Liver (tissue), 8 donors: ENCODE measurements at regions not wholly inside any gene's neighbourhood (a gene's known extent, or its start where the extent isn't known, plus 50 kb on each side); places are given as distances from the start of the nearest gene placed in this dataset.

Experiments used
- DNase-seq: peaks from one replicate; pipeline ENCODE4 v3.0.0-alpha.2; 2017; ENCODE audit warnings: low spot score
- H3K27ac ChIP-seq, 2 donors: one replicate each; pipeline ENCODE4 v1.7.0; 2013; ENCODE audit warnings: inconsistent platforms in 2 of 2, low read length in 2 of 2, control low read depth in 1 of 2, low read depth in 1 of 2, mild to moderate bottlenecking in 1 of 2
- H3K27me3 ChIP-seq, 4 donors: one replicate each; pipeline versions ENCODE4 v1.6.1 to v1.7.0; 2013; ENCODE audit warnings: low read length in 3 of 4, inconsistent platforms in 1 of 4, mild to moderate bottlenecking in 1 of 4, moderate library complexity in 1 of 4; ENCODE audit not compliant: control insufficient read depth in 4 of 4, insufficient read depth in 4 of 4
- H3K36me3 ChIP-seq, 4 donors: one replicate each; pipeline versions ENCODE4 v1.6.1 to v1.7.0; 2013; ENCODE audit warnings: low read length in 3 of 4, mild to moderate bottlenecking in 3 of 4, low read depth in 1 of 4, moderate library complexity in 1 of 4; ENCODE audit not compliant: control insufficient read depth in 4 of 4, insufficient read depth in 3 of 4
- H3K4me1 ChIP-seq, 4 donors: one replicate each; pipeline versions ENCODE4 v1.6.1 to v1.7.0; 2013; ENCODE audit warnings: low read length in 3 of 4, mild to moderate bottlenecking in 3 of 4, moderate library complexity in 1 of 4; ENCODE audit not compliant: control insufficient read depth in 4 of 4, insufficient read depth in 4 of 4
- H3K4me3 ChIP-seq, 3 donors: one replicate each; pipeline versions ENCODE4 v1.6.1 to v1.7.0; 2013; ENCODE audit warnings: low read length in 3 of 3, control low read depth in 1 of 3, low read depth in 1 of 3, mild to moderate bottlenecking in 1 of 3
- H3K9ac ChIP-seq, 2 donors: one replicate each; pipeline ENCODE4 v1.7.0; 2013; ENCODE audit warnings: low read length in 2 of 2, mild to moderate bottlenecking in 2 of 2, moderate library complexity in 2 of 2, control low read depth in 1 of 2, low read depth in 1 of 2
- H3K9me3 ChIP-seq, 4 donors: one replicate each; pipeline versions ENCODE4 v1.6.1 to v1.7.0; 2013; ENCODE audit warnings: low read length in 3 of 4; ENCODE audit not compliant: control insufficient read depth in 4 of 4
- CTCF ChIP-seq: fragments of 150-350 bp; IDR thresholded peaks from 2 replicates; pipeline ENCODE4 v1.5.1; 2017; ENCODE audit warnings: improper control_type of control experiment, low read depth, low read length; ENCODE audit not compliant: missing input control
- EGR1 ChIP-seq, 2 donors: IDR thresholded peaks; 2 replicates each; pipeline ENCODE4 v1.6.1; 2016 to 2018; ENCODE audit warnings: antibody characterized with exemption in 2 of 2, low read depth in 2 of 2
- FOXA1 ChIP-seq: IDR thresholded peaks from 2 replicates; pipeline ENCODE4 v1.6.1; 2016; ENCODE audit warnings: antibody characterized with exemption
- FOXA2 ChIP-seq: IDR thresholded peaks from 2 replicates; pipeline ENCODE4 v1.6.1; 2016; ENCODE audit warnings: antibody characterized with exemption
- GABPA ChIP-seq, 2 donors: IDR thresholded peaks in 1 of 2; conservative IDR thresholded peaks in 1 of 2; 2 replicates each; pipeline ENCODE4 v1.6.1; 2016; ENCODE audit warnings: antibody characterized with exemption in 2 of 2, mild to moderate bottlenecking in 1 of 2, moderate library complexity in 1 of 2
- HNF4A ChIP-seq, 2 donors: conservative IDR thresholded peaks; 2 replicates each; pipeline ENCODE4 v1.6.1; 2016; ENCODE audit warnings: antibody characterized with exemption in 2 of 2, mild to moderate bottlenecking in 2 of 2
- HNF4G ChIP-seq: IDR thresholded peaks from 2 replicates; pipeline ENCODE4 v1.6.1; 2016; ENCODE audit warnings: antibody characterized with exemption
- JUND ChIP-seq, 2 donors: IDR thresholded peaks; 2 replicates each; pipeline ENCODE4 v1.6.1; 2016; ENCODE audit warnings: antibody characterized with exemption in 2 of 2
- NR2F2 ChIP-seq: IDR thresholded peaks from 2 replicates; pipeline ENCODE4 v1.6.1; 2016; ENCODE audit warnings: antibody characterized with exemption
- RAD21 ChIP-seq, 2 donors: IDR thresholded peaks; 2 replicates each; pipeline ENCODE4 v1.6.1; 2016; ENCODE audit warnings: antibody characterized with exemption in 2 of 2, mild to moderate bottlenecking in 2 of 2
- RXRA ChIP-seq, 2 donors: IDR thresholded peaks; 2 replicates each; pipeline ENCODE4 v1.6.1; 2017 to 2018; ENCODE audit warnings: antibody characterized with exemption in 2 of 2, mild to moderate bottlenecking in 1 of 2
- SP1 ChIP-seq: IDR thresholded peaks from 2 replicates; pipeline ENCODE4 v1.6.1; 2018; ENCODE audit warnings: antibody characterized with exemption, mild to moderate bottlenecking
- TAF1 ChIP-seq: conservative IDR thresholded peaks from 2 replicates; pipeline ENCODE4 v1.6.1; 2016; ENCODE audit warnings: antibody characterized with exemption, mild to moderate bottlenecking
- YY1 ChIP-seq: IDR thresholded peaks from 2 replicates; pipeline ENCODE4 v1.6.1; 2016; ENCODE audit warnings: antibody characterized with exemption, mild to moderate bottlenecking
- WGBS: extraction: QIAGEN DNeasy Blood & Tissue Kit; methylation state at CpG from one replicate; pipeline ENCODE4 v1.1.7; 2013; 5-methylcytosine and 5-hydroxymethylcytosine counted together
- TF ChIP-seq, protein P1 (sequence below): IDR thresholded peaks from 2 replicates; pipeline ENCODE4 v1.6.1; 2016; ENCODE audit warnings: antibody characterized with exemption, mild to moderate bottlenecking
- TF ChIP-seq, protein P2 (sequence below): IDR thresholded peaks from 2 replicates; pipeline ENCODE4 v1.6.1; 2016; ENCODE audit warnings: antibody characterized with exemption
- TF ChIP-seq, protein P3 (sequence below): IDR thresholded peaks from 2 replicates; pipeline ENCODE4 v1.6.1; 2016; ENCODE audit warnings: antibody characterized with exemption
- TF ChIP-seq, protein P4 (sequence below): IDR thresholded peaks from 2 replicates; pipeline ENCODE4 v1.6.1; 2016; ENCODE audit warnings: antibody characterized with exemption
- donor health status: healthy.
- donor health status: healthy.
- donor health status: healthy.
- donor health status: healthy.
- donor health status: healthy.

- H3K9me3 ChIP-seq = no peaks in the 10 kb centered on the region
- H3K9ac ChIP-seq = no peak overlapping the region
- H3K27ac ChIP-seq = no peak overlapping the region
- peaks cover 0 to 6% (median 0%) of the 10 kb centered on the region in 4 donors for H3K4me1 ChIP-seq
- no peak for DNase-seq
- TF ChIP-seq EGR1 (IDR thresholded peaks at IDR 0.05; ENCODE audit: low read depth in 2 of 2) = no peak
- TF ChIP-seq, protein P1, sequence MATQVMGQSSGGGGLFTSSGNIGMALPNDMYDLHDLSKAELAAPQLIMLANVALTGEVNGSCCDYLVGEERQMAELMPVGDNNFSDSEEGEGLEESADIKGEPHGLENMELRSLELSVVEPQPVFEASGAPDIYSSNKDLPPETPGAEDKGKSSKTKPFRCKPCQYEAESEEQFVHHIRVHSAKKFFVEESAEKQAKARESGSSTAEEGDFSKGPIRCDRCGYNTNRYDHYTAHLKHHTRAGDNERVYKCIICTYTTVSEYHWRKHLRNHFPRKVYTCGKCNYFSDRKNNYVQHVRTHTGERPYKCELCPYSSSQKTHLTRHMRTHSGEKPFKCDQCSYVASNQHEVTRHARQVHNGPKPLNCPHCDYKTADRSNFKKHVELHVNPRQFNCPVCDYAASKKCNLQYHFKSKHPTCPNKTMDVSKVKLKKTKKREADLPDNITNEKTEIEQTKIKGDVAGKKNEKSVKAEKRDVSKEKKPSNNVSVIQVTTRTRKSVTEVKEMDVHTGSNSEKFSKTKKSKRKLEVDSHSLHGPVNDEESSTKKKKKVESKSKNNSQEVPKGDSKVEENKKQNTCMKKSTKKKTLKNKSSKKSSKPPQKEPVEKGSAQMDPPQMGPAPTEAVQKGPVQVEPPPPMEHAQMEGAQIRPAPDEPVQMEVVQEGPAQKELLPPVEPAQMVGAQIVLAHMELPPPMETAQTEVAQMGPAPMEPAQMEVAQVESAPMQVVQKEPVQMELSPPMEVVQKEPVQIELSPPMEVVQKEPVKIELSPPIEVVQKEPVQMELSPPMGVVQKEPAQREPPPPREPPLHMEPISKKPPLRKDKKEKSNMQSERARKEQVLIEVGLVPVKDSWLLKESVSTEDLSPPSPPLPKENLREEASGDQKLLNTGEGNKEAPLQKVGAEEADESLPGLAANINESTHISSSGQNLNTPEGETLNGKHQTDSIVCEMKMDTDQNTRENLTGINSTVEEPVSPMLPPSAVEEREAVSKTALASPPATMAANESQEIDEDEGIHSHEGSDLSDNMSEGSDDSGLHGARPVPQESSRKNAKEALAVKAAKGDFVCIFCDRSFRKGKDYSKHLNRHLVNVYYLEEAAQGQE = no peak
- TF ChIP-seq FOXA1 = no peak
- TF ChIP-seq, protein P2, sequence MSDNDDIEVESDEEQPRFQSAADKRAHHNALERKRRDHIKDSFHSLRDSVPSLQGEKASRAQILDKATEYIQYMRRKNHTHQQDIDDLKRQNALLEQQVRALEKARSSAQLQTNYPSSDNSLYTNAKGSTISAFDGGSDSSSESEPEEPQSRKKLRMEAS = no peak
- no peak for TF ChIP-seq JUND (IDR thresholded peaks at IDR 0.05)
- TF ChIP-seq, protein P3, sequence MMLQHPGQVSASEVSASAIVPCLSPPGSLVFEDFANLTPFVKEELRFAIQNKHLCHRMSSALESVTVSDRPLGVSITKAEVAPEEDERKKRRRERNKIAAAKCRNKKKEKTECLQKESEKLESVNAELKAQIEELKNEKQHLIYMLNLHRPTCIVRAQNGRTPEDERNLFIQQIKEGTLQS = no peak
- no peak for TF ChIP-seq NR2F2
- no peak for TF ChIP-seq FOXA2
- TF ChIP-seq CTCF = no peak
- no peak for TF ChIP-seq TAF1
- TF ChIP-seq, protein P4, sequence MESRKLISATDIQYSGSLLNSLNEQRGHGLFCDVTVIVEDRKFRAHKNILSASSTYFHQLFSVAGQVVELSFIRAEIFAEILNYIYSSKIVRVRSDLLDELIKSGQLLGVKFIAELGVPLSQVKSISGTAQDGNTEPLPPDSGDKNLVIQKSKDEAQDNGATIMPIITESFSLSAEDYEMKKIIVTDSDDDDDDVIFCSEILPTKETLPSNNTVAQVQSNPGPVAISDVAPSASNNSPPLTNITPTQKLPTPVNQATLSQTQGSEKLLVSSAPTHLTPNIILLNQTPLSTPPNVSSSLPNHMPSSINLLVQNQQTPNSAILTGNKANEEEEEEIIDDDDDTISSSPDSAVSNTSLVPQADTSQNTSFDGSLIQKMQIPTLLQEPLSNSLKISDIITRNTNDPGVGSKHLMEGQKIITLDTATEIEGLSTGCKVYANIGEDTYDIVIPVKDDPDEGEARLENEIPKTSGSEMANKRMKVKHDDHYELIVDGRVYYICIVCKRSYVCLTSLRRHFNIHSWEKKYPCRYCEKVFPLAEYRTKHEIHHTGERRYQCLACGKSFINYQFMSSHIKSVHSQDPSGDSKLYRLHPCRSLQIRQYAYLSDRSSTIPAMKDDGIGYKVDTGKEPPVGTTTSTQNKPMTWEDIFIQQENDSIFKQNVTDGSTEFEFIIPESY = no peak
- no peak for TF ChIP-seq HNF4G
- no peak for TF ChIP-seq HNF4A (conservative IDR thresholded peaks at IDR 0.05)
- TF ChIP-seq RXRA (IDR thresholded peaks at IDR 0.05) = no peak
- TF ChIP-seq SP1 = no peak
- no peak for TF ChIP-seq RAD21 (IDR thresholded peaks at IDR 0.05)
- no peak for TF ChIP-seq GABPA (IDR thresholded peaks at IDR 0.05 in 1 of 2, conservative IDR thresholded peaks at IDR 0.05 in 1 of 2)
- TF ChIP-seq YY1 = no peak
- no peaks in the 10 kb centered on the region for H3K27me3 ChIP-seq
- no peak overlapping the region for H3K4me3 ChIP-seq
- 73% methylated on average over 2 of the region's 2 CpGs for WGBS
- H3K36me3 ChIP-seq = no peaks in the 10 kb centered on the region
Observed at GRCh38 chr4:147104768-147105167, 159.1 kb upstream of the TTC29 start.
